SU-DHL-6 (cell line): ENCODE measurements at regions not wholly inside any gene's neighbourhood (a gene's known extent, or its start where the extent isn't known, plus 50 kb on each side); places are given as distances from the start of the nearest gene placed in this dataset.
"Not testable (repeated sequence)": the region's sequence is repeated elsewhere in the genome, so short reads cannot be mapped to it uniquely, and the experiment has no call there.

Experiments
- CTCF ChIP-seq: fragments of 200-600 bp; sonication (generic); IDR thresholded peaks from one replicate; pipeline ENCODE4 v1.5.1; 2017; ENCODE audit warnings: antibody characterized with exemption, mild to moderate bottlenecking, low read length, moderate library complexity; ENCODE audit not compliant: insufficient read depth, poor library complexity, severe bottlenecking
- EZH2phosphoT487 ChIP-seq: fragments of 200-600 bp; sonication (generic), shearing (Covaris generic); conservative IDR thresholded peaks from 2 replicates; pipeline ENCODE4 v1.6.1; 2018; ENCODE audit warnings: mild to moderate bottlenecking, antibody characterized with exemption, low read length, moderate library complexity, mixed read lengths

GRCh38 chr12:86709017-86709416, 452.8 kb upstream of the MGAT4C start:
- not testable (repeated sequence) for TF ChIP-seq CTCF, EZH2phosphoT487
